GM23338 (cell line): ENCODE measurements at regions not wholly inside any gene's neighbourhood (a gene's known extent, or its start where the extent isn't known, plus 50 kb on each side); places are given as distances from the start of the nearest gene placed in this dataset.

Experiments used
- ATAC-seq: fragments of 200-7000 bp; cut with Tn5 transposase; 3 replicates; pipeline ENCODE4 v1.9.1; 2020
- DNase-seq: peaks from one replicate; pipeline ENCODE4 v3.0.0-alpha.2; 2015; ENCODE audit warnings: low spot score
- H2AFZ ChIP-seq: fragments of 200-600 bp; sonication (generic); 2 replicates; pipeline ENCODE4 v1.8.0; 2016; ENCODE audit warnings: antibody characterized with exemption, mild to moderate bottlenecking, moderate library complexity
- H3F3A ChIP-seq: fragments of 200-600 bp; sonication (generic); replicated peaks from 2 replicates; pipeline ENCODE4 v1.8.0; 2017; ENCODE audit warnings: antibody characterized with exemption, mixed run types, low read depth
- H3K27ac ChIP-seq: fragments of 200-600 bp; sonication (generic); 2 replicates; pipeline ENCODE4 v1.6.1; 2016; ENCODE audit warnings: low read depth
- H3K27me3 ChIP-seq: fragments of 200-600 bp; sonication (generic); 2 replicates; pipeline ENCODE4 v1.8.0; 2016; ENCODE audit warnings: mild to moderate bottlenecking, mixed run types, moderate library complexity; ENCODE audit not compliant: insufficient read depth
- H3K36me3 ChIP-seq: fragments of 200-600 bp; sonication (generic); 2 replicates; pipeline ENCODE4 v1.8.0; 2016; ENCODE audit warnings: mild to moderate bottlenecking; ENCODE audit not compliant: insufficient read depth
- H3K4me1 ChIP-seq: fragments of 200-600 bp; sonication (generic); 2 replicates; pipeline ENCODE4 v1.8.0; 2016; ENCODE audit warnings: mild to moderate bottlenecking, moderate library complexity; ENCODE audit not compliant: insufficient read depth
- H3K4me2 ChIP-seq: fragments of 200-600 bp; sonication (generic); 2 replicates; pipeline ENCODE4 v1.7.1; 2017; ENCODE audit warnings: mixed run types
- H3K4me3 ChIP-seq: fragments of 200-600 bp; sonication (generic); 2 replicates; pipeline ENCODE4 v1.6.1; 2016; ENCODE audit warnings: mixed run types
- H3K79me2 ChIP-seq: fragments of 200-600 bp; sonication (generic); replicated peaks from 2 replicates; pipeline ENCODE4 v1.8.0; 2017; ENCODE audit warnings: mild to moderate bottlenecking; ENCODE audit not compliant: insufficient read depth
- H3K9me2 ChIP-seq: fragments of 200-600 bp; sonication (generic); 2 replicates; pipeline ENCODE4 v1.8.0; 2017; ENCODE audit not compliant: insufficient read depth
- H4K20me1 ChIP-seq: fragments of 200-600 bp; sonication (generic); replicated peaks from 2 replicates; pipeline ENCODE4 v1.8.0; 2017; ENCODE audit warnings: mild to moderate bottlenecking; ENCODE audit not compliant: insufficient read depth
- H3K27ac Mint-ChIP-seq: 2 replicates; pipeline ENCODE4 v1.8.0; 2020; ENCODE audit warnings: inconsistent platforms, mild to moderate bottlenecking, moderate library complexity, mixed read lengths
- H3K27me3 Mint-ChIP-seq: 3 replicates; pipeline ENCODE4 v1.8.0; 2022; ENCODE audit warnings: low read depth, mild to moderate bottlenecking, moderate library complexity, mixed read lengths, inconsistent platforms; ENCODE audit not compliant: insufficient read depth, poor library complexity
- H3K36me3 Mint-ChIP-seq: 3 replicates; pipeline ENCODE4 v1.8.0; 2021; ENCODE audit warnings: low read depth, mild to moderate bottlenecking, inconsistent platforms, moderate library complexity, mixed read lengths
- H3K4me1 Mint-ChIP-seq: 3 replicates; pipeline ENCODE4 v1.8.0; 2020; ENCODE audit warnings: mild to moderate bottlenecking, inconsistent platforms, mixed read lengths
- H3K4me3 Mint-ChIP-seq: 3 replicates; pipeline ENCODE4 v1.8.0; 2021; ENCODE audit warnings: moderate library complexity, mild to moderate bottlenecking, inconsistent platforms, mixed read lengths
- H3K9me3 Mint-ChIP-seq: 3 replicates; pipeline ENCODE4 v1.8.0; 2020; ENCODE audit warnings: moderate library complexity, mild to moderate bottlenecking, inconsistent platforms, mixed read lengths
- CREB1 ChIP-seq: fragments of 250-450 bp; sonication (Bioruptor Pico); IDR thresholded peaks from 2 replicates; pipeline ENCODE4 v1.5.0; 2020; ENCODE audit warnings: low read depth, mild to moderate bottlenecking, moderate library complexity
- CTCF ChIP-seq, 2 experiments: fragments of 200-600 bp in 1 of 2; sonication (generic) in 1 of 2; conservative IDR thresholded peaks; 2 replicates each; pipeline versions ENCODE4 v1.5.1 to v1.6.1; 2016 to 2017; ENCODE audit warnings: antibody characterized with exemption in 2 of 2, low read depth in 2 of 2, mild to moderate bottlenecking in 2 of 2, moderate library complexity in 1 of 2
- EZH2 ChIP-seq: fragments of 200-600 bp; sonication (generic); IDR thresholded peaks from one replicate; pipeline ENCODE4 v1.8.0; 2017; ENCODE audit warnings: antibody characterized with exemption, mild to moderate bottlenecking, low read depth; ENCODE audit not compliant: unreplicated experiment
- EZH2phosphoT487 ChIP-seq: fragments of 200-600 bp; sonication (generic); IDR thresholded peaks from one replicate; pipeline ENCODE4 v1.8.1; 2018; ENCODE audit warnings: antibody characterized with exemption; ENCODE audit not compliant: unreplicated experiment
- JUNB ChIP-seq: IDR thresholded peaks from one replicate; pipeline ENCODE4 v1.6.1; 2016; ENCODE audit warnings: antibody characterized with exemption; ENCODE audit not compliant: unreplicated experiment
- POLR2AphosphoS5 ChIP-seq: IDR thresholded peaks from 2 replicates; pipeline ENCODE4 v1.6.1; 2016; ENCODE audit warnings: antibody characterized with exemption, low read depth
- REST ChIP-seq: IDR thresholded peaks from one replicate; pipeline ENCODE4 v1.6.1; 2018; ENCODE audit warnings: antibody characterized with exemption; ENCODE audit not compliant: unreplicated experiment
- STAT1 ChIP-seq: IDR thresholded peaks from one replicate; pipeline ENCODE4 v1.6.1; 2016; ENCODE audit warnings: antibody characterized with exemption; ENCODE audit not compliant: unreplicated experiment
- ZNF114 ChIP-seq: fragments of 250-450 bp; sonication (Bioruptor Pico); IDR thresholded peaks from 2 replicates; pipeline ENCODE4 v1.5.0; 2020; ENCODE audit warnings: mild to moderate bottlenecking, moderate library complexity
- ZNF462 ChIP-seq: fragments of 250-450 bp; sonication (Bioruptor Pico); IDR thresholded peaks from 2 replicates; pipeline ENCODE4 v1.5.0; 2020; ENCODE audit warnings: mild to moderate bottlenecking, moderate library complexity

GRCh38 chr12:83361475-83361874 is 674.8 kb downstream of the TMTC2 start:
- ATAC-seq (no peak), DNase-seq (no peak)
- no peak overlapping the region for H3K27ac Mint-ChIP-seq
- Histone ChIP-seq H3K4me3 (no peak overlapping the region), H4K20me1 (no peaks in the 10 kb centered on the region), H3K79me2 (no peaks in the 10 kb centered on the region), H3F3A (no peaks in the 10 kb centered on the region), H2AFZ (no peak overlapping the region), H3K27ac (no peak overlapping the region), H3K36me3 (no peaks in the 10 kb centered on the region), H3K9me2 (no peaks in the 10 kb centered on the region), H3K4me1 (peaks cover 28% of the 10 kb centered on the region), H3K4me2 (no peak overlapping the region), H3K27me3 (no peaks in the 10 kb centered on the region)
- H3K9me3 Mint-ChIP-seq: no peaks in the 10 kb centered on the region
- H3K36me3 Mint-ChIP-seq: 0 out of 3 replicates have a peak, but pooled peaks cover 2% of the 10 kb centered on the region
- H3K4me1 Mint-ChIP-seq: peaks cover 18% of the 10 kb centered on the region; the same call in 2 of the 3 replicates
- H3K27me3 Mint-ChIP-seq: no peaks in the 10 kb centered on the region
- no peak for TF ChIP-seq CREB1 (CRISPR knock-in tag)
- H3K4me3 Mint-ChIP-seq: no peak overlapping the region

- Mint-ChIP-seq H3K4me3 (no peak overlapping the region), H3K27ac (no peak overlapping the region)
- no peak for TF ChIP-seq ZNF114 (CRISPR knock-in tag)
- no peak for TF ChIP-seq EZH2
- TF ChIP-seq JUNB: no peak
- TF ChIP-seq CTCF (conservative IDR thresholded peaks at IDR 0.05; ENCODE audit: low read depth in 2 of 2): no peak
- no peak for TF ChIP-seq CREB1 (CRISPR knock-in tag)
- TF ChIP-seq POLR2AphosphoS5: no peak
- no peak for TF ChIP-seq ZNF462 (CRISPR knock-in tag)
- no peak for TF ChIP-seq REST
- no peak for TF ChIP-seq STAT1
- TF ChIP-seq EZH2phosphoT487: no peak
Measured at GRCh38 chr12:83361071-83361470, 674.4 kb downstream of the TMTC2 start.

More at GRCh38 chr12:83361071-83361470, 674.4 kb downstream of the TMTC2 start:
- ATAC-seq (no peak), DNase-seq (no peak)
- H3F3A ChIP-seq: no peaks in the 10 kb centered on the region
- H3K4me1 Mint-ChIP-seq: peaks cover 14% of the 10 kb centered on the region; the same call in 2 of the 3 replicates
- no peak overlapping the region for H3K27ac ChIP-seq
- H3K36me3 ChIP-seq: no peaks in the 10 kb centered on the region
- 0 out of 3 replicates have a peak, but pooled peaks cover 2% of the 10 kb centered on the region for H3K36me3 Mint-ChIP-seq
- no peaks in the 10 kb centered on the region for H3K9me3 Mint-ChIP-seq
- no peaks in the 10 kb centered on the region for H3K27me3 Mint-ChIP-seq
- no peak overlapping the region for H3K4me3 ChIP-seq
- no peaks in the 10 kb centered on the region for H3K27me3 ChIP-seq
- H4K20me1 ChIP-seq: no peaks in the 10 kb centered on the region
- peaks cover 24% of the 10 kb centered on the region for H3K4me1 ChIP-seq
- no peak overlapping the region for H3K4me2 ChIP-seq
- no peaks in the 10 kb centered on the region for H3K79me2 ChIP-seq
- H3K9me2 ChIP-seq: no peaks in the 10 kb centered on the region
- no peak overlapping the region for H2AFZ ChIP-seq
